Heart left ventricle (tissue), 16 donors: ENCODE measurements at regions not wholly inside any gene's neighbourhood (a gene's known extent, or its start where the extent isn't known, plus 50 kb on each side); places are given as distances from the start of the nearest gene placed in this dataset.
A peak's percentile ranks its signal among the peaks of the same experiment; 100 is the strongest.

ENCODE experiments used
- ATAC-seq, 4 donors: fragments of 200-7000 bp; cut with Tn5 transposase; one replicate each; pipeline ENCODE4 v1.9.1; 2020 to 2022; ENCODE audit warnings: moderate library complexity in 4 of 4, mild to moderate bottlenecking in 3 of 4, moderate number of reproducible peaks in 1 of 4
- DNase-seq, 5 donors: peaks; one replicate each; pipeline ENCODE4 v3.0.0-alpha.2; 2020
- H3K27ac ChIP-seq, 12 donors: fragments of 200-600 bp; sonication (generic) in 4 of 12; one replicate each; pipeline versions ENCODE4 v1.5.0 to v1.8.0; 2016 to 2022; ENCODE audit warnings: mild to moderate bottlenecking in 2 of 12
- H3K27me3 ChIP-seq, 9 donors: fragments of 200-600 bp; sonication (generic) in 2 of 9; one replicate each; pipeline versions ENCODE4 v1.5.1 to v1.8.0; 2016 to 2022; ENCODE audit warnings: mild to moderate bottlenecking in 3 of 9
- H3K36me3 ChIP-seq, 9 donors: fragments of 200-600 bp; sonication (generic) in 2 of 9; one replicate each; pipeline versions ENCODE4 v1.5.0 to v1.8.0; 2018 to 2022; ENCODE audit warnings: mild to moderate bottlenecking in 2 of 9
- H3K4me1 ChIP-seq, 12 donors: fragments of 200-600 bp; sonication (generic) in 4 of 12; one replicate each; pipeline versions ENCODE4 v1.5.0 to v1.8.0; 2016 to 2022; ENCODE audit warnings: mild to moderate bottlenecking in 3 of 12
- H3K4me3 ChIP-seq, 12 donors: fragments of 200-600 bp; sonication (generic) in 4 of 12; one replicate each; pipeline versions ENCODE4 v1.5.0 to v1.8.0; 2017 to 2022; ENCODE audit warnings: mild to moderate bottlenecking in 9 of 12, moderate library complexity in 4 of 12
- H3K9me3 ChIP-seq, 12 donors: fragments of 200-600 bp; sonication (generic) in 4 of 12; one replicate each; pipeline versions ENCODE4 v1.5.0 to v1.8.0; 2016 to 2022; ENCODE audit warnings: mild to moderate bottlenecking in 1 of 12
- CTCF ChIP-seq, 12 donors: fragments of 200-600 bp; sonication (generic) in 4 of 12; IDR thresholded peaks; one replicate each; pipeline versions ENCODE4 v1.5.0 to v1.8.0; 2018 to 2022; ENCODE audit warnings: antibody characterized with exemption in 12 of 12, mild to moderate bottlenecking in 5 of 12
- POLR2A ChIP-seq, 2 donors: fragments of 450-650 bp; IDR thresholded peaks; one replicate each; pipeline ENCODE4 v1.6.1; 2017; ENCODE audit warnings: antibody characterized with exemption in 2 of 2, mild to moderate bottlenecking in 2 of 2, moderate library complexity in 2 of 2
- WGBS, 4 donors: extraction: QIAGEN DNeasy Blood & Tissue Kit in 2 of 4; methylation state at CpG; one replicate each; pipeline versions ENCODE4 v1.1.5 to v1.1.7; 2013 to 2018; 5-methylcytosine and 5-hydroxymethylcytosine counted together
- intact Hi-C, 10 donors: fragments of 100-400 bp; cut with DNase I; formaldehyde crosslinking; loops; one replicate each; pipeline versions ENCODE4 v1.11.1 to v1.14.2; 2022
- donor health status: ischemic (EF 13 %, LVEDD 7.1; RV severe dilation, severe dysfunction).
- donor health status: healthy with polysubstance abuse.
- donor health status: DM: no; HTN: yes; CAD: no.
- donor health status: DM: no; HTN: no; CAD: no.
- donor health status: ischemic (EF 25% LVEDD 6.9; RV normal size, moderate dysfunction).
- donor health status: ischemic (EF 25% LVEDD 5.7; RV mildly dilated, moderate dysfunction).
- donor health status: healthy.
- donor health status: DM: yes; HTN: yes; CAD: no.
- donor health status: ischemic (EF 35%, LVEDD 5.7; RV mildly dilated, moderate dysfunction).
- donor health status: nonischemic (EF 11% LVEDD 7.7; RV severe dilation, severe dysfunction).
- donor health status: DM: yes; HTN: yes; CAD: no.
- donor health status: PGD.
- donor health status: ischemic (EF 29% LVEDD 5.4; RV normal size, mild dysfunction).
- donor health status: nonischemic (EF 23%, LVEDD 6.1; RV moderate dilation, normal function).

DNA sequence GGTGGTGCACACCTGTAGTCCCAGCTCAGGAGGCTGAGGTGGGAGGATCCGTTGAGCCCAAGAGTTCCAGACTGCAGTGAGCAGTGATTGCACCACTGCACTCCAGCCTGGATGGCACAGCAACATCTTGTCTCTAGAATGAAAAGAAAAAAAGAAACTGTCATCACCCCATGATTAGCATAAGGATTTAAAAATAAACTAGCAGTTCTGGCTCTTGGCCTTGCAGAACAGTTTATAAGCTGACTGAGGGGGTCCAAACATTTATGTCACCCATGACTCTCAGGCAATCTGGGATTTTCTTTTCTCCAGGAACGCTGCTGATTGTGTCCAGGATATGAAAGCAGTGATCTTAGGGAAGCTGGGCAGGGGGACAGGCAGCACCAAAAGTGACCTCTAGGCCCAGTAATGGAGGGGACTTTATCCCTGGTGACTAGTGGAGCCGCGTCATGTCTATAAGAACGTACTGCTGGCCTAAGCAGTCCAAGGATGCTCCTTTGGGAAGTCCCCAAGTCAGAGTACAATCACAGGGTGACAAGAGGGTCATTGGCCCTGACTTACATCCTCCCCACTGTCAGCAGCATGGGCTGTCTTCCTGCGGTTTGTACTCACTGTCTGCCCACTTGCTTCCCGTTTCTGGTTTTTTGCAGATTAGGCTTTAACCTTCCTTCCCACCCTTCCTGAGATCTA, 177.4 kb downstream of the ARHGAP12 start:
- Histone ChIP-seq H3K4me1 (peaks cover 8 to 61% (median 39%) of the 10 kb centered on the region in 12 donors), H3K27me3 (no peaks in the 10 kb centered on the region), H3K4me3 (no peak overlapping the region), H3K36me3 (no peaks in the 10 kb centered on the region), H3K9me3 (no peaks in the 10 kb centered on the region), H3K27ac (peak overlapping the region in 10 of 12 donors; percentile 6 to 82 (median 67))
- ATAC-seq (peak; percentile 28 to 79 (median 58)), DNase-seq (peak in 3 of 5 donors; percentile 36 to 49 (median 48))
- intact Hi-C loops: loop anchor here in 3 of 10 donors (10.0 kb wide), 3 partner anchors 46 to 146 kb away; no protein-coding TSS in a partner anchor
- TF ChIP-seq POLR2A (IDR thresholded peaks at IDR 0.05) (no peak), CTCF (IDR thresholded peaks at IDR 0.05) (no peak)
- WGBS, 4 donors: 34 to 42% (median 39%) methylated on average over 7 of the region's 7 CpGs

- no peak overlapping the region for H3K4me3 ChIP-seq
- intact Hi-C loops: loop anchor here in 3 of 10 donors (10.0 kb wide), 3 partner anchors 45 to 145 kb away; no protein-coding TSS in a partner anchor
- DNase-seq: peak; percentile 60 to 75 (median 68)
Measured at GRCh38 chr10:31749981-31750840, 178.4 kb downstream of the ARHGAP12 start.

GRCh38 chr10:31749301-31749700, 179.3 kb downstream of the ARHGAP12 start:
- ATAC-seq (peak in 2 of 4 donors; percentile 24 to 36), DNase-seq (peak in 2 of 5 donors; percentile 36 to 39)
- 71 to 86% (median 78%) methylated on average over 13 of the region's 13 CpGs for WGBS, 4 donors
- TF ChIP-seq POLR2A (IDR thresholded peaks at IDR 0.05): no peak
- no peak for TF ChIP-seq CTCF (IDR thresholded peaks at IDR 0.05)
- no peaks in the 10 kb centered on the region for H3K9me3 ChIP-seq
- H3K4me3 ChIP-seq: no peak overlapping the region
- intact Hi-C loops: no loop called here
- H3K4me1 ChIP-seq: peaks cover 8 to 63% (median 28%) of the 10 kb centered on the region in 12 donors
- H3K36me3 ChIP-seq: no peaks in the 10 kb centered on the region
- H3K27ac ChIP-seq: peak overlapping the region in 10 of 12 donors; percentile 26 to 83 (median 74)
- H3K27me3 ChIP-seq: no peaks in the 10 kb centered on the region

More at GRCh38 chr10:31749981-31750840, 178.4 kb downstream of the ARHGAP12 start:
- Histone ChIP-seq H3K27me3 (no peaks in the 10 kb centered on the region), H3K36me3 (no peaks in the 10 kb centered on the region), H3K27ac (peak overlapping the region; percentile 14 to 83 (median 70)), H3K9me3 (no peaks in the 10 kb centered on the region), H3K4me1 (peaks cover 8 to 67% (median 34%) of the 10 kb centered on the region in 12 donors)
- TF ChIP-seq CTCF (IDR thresholded peaks at IDR 0.05): no peak
- no peak for TF ChIP-seq POLR2A (IDR thresholded peaks at IDR 0.05)
- WGBS, 4 donors: 31 to 42% (median 37%) methylated on average over 20 to 28 of the region's 28 CpGs
- peak in 3 of 4 donors; percentile 21 to 54 (median 35) for ATAC-seq
